ENCODE measurements at regions not wholly inside any gene's neighbourhood (a gene's known extent, or its start where the extent isn't known, plus 50 kb on each side); places are given as distances from the start of the nearest gene placed in this dataset.
A peak's percentile ranks its signal among the peaks of the same experiment; 100 is the strongest.

DNA sequence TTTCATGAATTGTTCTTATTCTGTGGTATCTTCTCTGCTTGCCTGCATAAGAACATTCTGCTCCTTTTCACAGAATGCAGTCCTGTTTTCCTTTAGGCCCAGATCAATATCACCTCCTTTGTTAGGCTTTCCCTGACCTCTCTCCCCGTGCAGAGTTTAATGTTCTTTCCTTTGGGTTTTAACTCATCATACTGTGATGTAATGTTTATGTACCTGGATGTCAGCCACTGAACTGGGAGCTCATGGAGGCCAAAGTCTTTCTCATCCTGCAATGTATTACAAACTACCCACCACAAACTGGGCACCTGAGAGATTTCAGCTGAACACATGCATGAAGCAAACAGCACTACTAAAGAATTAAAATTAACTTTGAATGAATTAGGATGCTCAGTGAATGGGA, 192.8 kb upstream of the RORA start:
- no peaks in the 10 kb centered on the region for H4K20me1 ChIP-seq (ENCODE audit: control insufficient read depth, extremely low read depth, insufficient read depth, low read length)
- DNase-seq (ENCODE audit: low read depth, low spot score) (no peak), FAIRE-seq (peak; percentile 20)
- H3K27ac ChIP-seq (ENCODE audit: control insufficient read depth, insufficient read depth, low read length), result no peak overlapping the region
- H3K79me2 ChIP-seq (ENCODE audit: control insufficient read depth, insufficient read depth, low read length), result no peaks in the 10 kb centered on the region
- dilution Hi-C loops (cut with MboI; ENCODE audit: extremely low pct_ligation_motif_present, low sequenced_read_pairs), result no loop called here
- H3K36me3 ChIP-seq (ENCODE audit: control insufficient read depth in 2 of 2, extremely low read depth in 1 of 2, insufficient read depth in 2 of 2, low read length in 2 of 2), result no peaks in the 10 kb centered on the region
- no peak overlapping the region for H2AFZ ChIP-seq (ENCODE audit: control insufficient read depth, low read length)
- no peaks in the 10 kb centered on the region for H3K27me3 ChIP-seq (ENCODE audit: control insufficient read depth, extremely low read depth, insufficient read depth, low read length)
- H3K9me1 ChIP-seq (ENCODE audit: control insufficient read depth, extremely low read depth, insufficient read depth, low read length), result no peaks in the 10 kb centered on the region
- H3K9me3 ChIP-seq (ENCODE audit: control insufficient read depth, low read depth, low read length), result no peaks in the 10 kb centered on the region
- TF ChIP-seq, protein P1, sequence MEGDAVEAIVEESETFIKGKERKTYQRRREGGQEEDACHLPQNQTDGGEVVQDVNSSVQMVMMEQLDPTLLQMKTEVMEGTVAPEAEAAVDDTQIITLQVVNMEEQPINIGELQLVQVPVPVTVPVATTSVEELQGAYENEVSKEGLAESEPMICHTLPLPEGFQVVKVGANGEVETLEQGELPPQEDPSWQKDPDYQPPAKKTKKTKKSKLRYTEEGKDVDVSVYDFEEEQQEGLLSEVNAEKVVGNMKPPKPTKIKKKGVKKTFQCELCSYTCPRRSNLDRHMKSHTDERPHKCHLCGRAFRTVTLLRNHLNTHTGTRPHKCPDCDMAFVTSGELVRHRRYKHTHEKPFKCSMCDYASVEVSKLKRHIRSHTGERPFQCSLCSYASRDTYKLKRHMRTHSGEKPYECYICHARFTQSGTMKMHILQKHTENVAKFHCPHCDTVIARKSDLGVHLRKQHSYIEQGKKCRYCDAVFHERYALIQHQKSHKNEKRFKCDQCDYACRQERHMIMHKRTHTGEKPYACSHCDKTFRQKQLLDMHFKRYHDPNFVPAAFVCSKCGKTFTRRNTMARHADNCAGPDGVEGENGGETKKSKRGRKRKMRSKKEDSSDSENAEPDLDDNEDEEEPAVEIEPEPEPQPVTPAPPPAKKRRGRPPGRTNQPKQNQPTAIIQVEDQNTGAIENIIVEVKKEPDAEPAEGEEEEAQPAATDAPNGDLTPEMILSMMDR (optimal IDR thresholded peaks at IDR 0.05 in 1 of 3, IDR thresholded peaks at IDR 0.05 in 1 of 3, conservative IDR thresholded peaks at IDR 0.05 in 1 of 3; ENCODE audit: extremely low read depth in 1 of 3, insufficient read depth in 2 of 3, low read length in 3 of 3), result no peak
- no peak for TF ChIP-seq EZH2 (IDR thresholded peaks at IDR 0.05; ENCODE audit: low read length)
- H3K4me2 ChIP-seq (ENCODE audit: control insufficient read depth, extremely low read depth, insufficient read depth, low read depth, low read length), result no peak overlapping the region
- H3K4me1 ChIP-seq (ENCODE audit: control insufficient read depth, extremely low read depth, insufficient read depth, low read length), result no peaks in the 10 kb centered on the region
- H3K9ac ChIP-seq (ENCODE audit: control insufficient read depth, extremely low read depth, insufficient read depth, low read length), result no peak overlapping the region
- no peak overlapping the region for H3K4me3 ChIP-seq (ENCODE audit: control insufficient read depth in 2 of 3, extremely low read depth in 1 of 3, insufficient read depth in 2 of 3, low read depth in 1 of 3, low read length in 3 of 3)

DNA sequence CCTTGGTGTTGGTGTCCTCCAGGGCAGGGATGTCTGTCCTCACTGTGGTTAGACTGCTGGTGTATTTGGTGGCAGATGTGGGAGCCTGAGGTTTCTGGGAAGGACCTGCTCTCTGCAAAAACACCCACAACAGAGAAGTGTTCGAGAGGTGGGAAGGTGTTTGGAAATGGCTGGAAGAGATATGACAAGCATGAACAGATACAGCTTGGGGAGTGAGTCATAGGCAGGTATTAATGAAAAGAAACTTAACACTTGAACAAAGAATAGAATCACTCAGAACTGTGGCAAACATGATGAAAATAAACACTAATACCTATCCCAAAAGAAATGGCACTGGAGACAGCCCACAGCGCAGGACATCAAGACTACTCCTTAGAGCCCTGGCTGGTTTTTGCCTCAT, 192.4 kb upstream of the RORA start:
- no peaks in the 10 kb centered on the region for H3K9me1 ChIP-seq (ENCODE audit: control insufficient read depth, extremely low read depth, insufficient read depth, low read length)
- no peak overlapping the region for H3K4me3 ChIP-seq (ENCODE audit: control insufficient read depth in 2 of 3, extremely low read depth in 1 of 3, insufficient read depth in 2 of 3, low read depth in 1 of 3, low read length in 3 of 3)
- no peak overlapping the region for H3K9ac ChIP-seq (ENCODE audit: control insufficient read depth, extremely low read depth, insufficient read depth, low read length)
- no peaks in the 10 kb centered on the region for H3K9me3 ChIP-seq (ENCODE audit: control insufficient read depth, low read depth, low read length)
- no peaks in the 10 kb centered on the region for H3K79me2 ChIP-seq (ENCODE audit: control insufficient read depth, insufficient read depth, low read length)
- no peak overlapping the region for H3K4me2 ChIP-seq (ENCODE audit: control insufficient read depth, extremely low read depth, insufficient read depth, low read depth, low read length)
- DNase-seq (ENCODE audit: low read depth, low spot score) (no peak), FAIRE-seq (peak; percentile 23)
- H3K36me3 ChIP-seq (ENCODE audit: control insufficient read depth in 2 of 2, extremely low read depth in 1 of 2, insufficient read depth in 2 of 2, low read length in 2 of 2), result no peaks in the 10 kb centered on the region
- H3K4me1 ChIP-seq (ENCODE audit: control insufficient read depth, extremely low read depth, insufficient read depth, low read length), result no peaks in the 10 kb centered on the region
- dilution Hi-C loops (cut with MboI; ENCODE audit: extremely low pct_ligation_motif_present, low sequenced_read_pairs), result no loop called here
- no peaks in the 10 kb centered on the region for H3K27me3 ChIP-seq (ENCODE audit: control insufficient read depth, extremely low read depth, insufficient read depth, low read length)
- no peak overlapping the region for H3K27ac ChIP-seq (ENCODE audit: control insufficient read depth, insufficient read depth, low read length)
- no peak overlapping the region for H2AFZ ChIP-seq (ENCODE audit: control insufficient read depth, low read length)
- TF ChIP-seq, protein P1 (optimal IDR thresholded peaks at IDR 0.05 in 1 of 3, IDR thresholded peaks at IDR 0.05 in 1 of 3, conservative IDR thresholded peaks at IDR 0.05 in 1 of 3; ENCODE audit: extremely low read depth in 1 of 3, insufficient read depth in 2 of 3, low read length in 3 of 3), result no peak
- no peak for TF ChIP-seq EZH2 (IDR thresholded peaks at IDR 0.05; ENCODE audit: low read length)
- no peaks in the 10 kb centered on the region for H4K20me1 ChIP-seq (ENCODE audit: control insufficient read depth, extremely low read depth, insufficient read depth, low read length)

Data from keratinocyte (primary cell).